ENCODE measurements at regions not wholly inside any gene's neighbourhood (a gene's known extent, or its start where the extent isn't known, plus 50 kb on each side); places are given as distances from the start of the nearest gene placed in this dataset.

DNA sequence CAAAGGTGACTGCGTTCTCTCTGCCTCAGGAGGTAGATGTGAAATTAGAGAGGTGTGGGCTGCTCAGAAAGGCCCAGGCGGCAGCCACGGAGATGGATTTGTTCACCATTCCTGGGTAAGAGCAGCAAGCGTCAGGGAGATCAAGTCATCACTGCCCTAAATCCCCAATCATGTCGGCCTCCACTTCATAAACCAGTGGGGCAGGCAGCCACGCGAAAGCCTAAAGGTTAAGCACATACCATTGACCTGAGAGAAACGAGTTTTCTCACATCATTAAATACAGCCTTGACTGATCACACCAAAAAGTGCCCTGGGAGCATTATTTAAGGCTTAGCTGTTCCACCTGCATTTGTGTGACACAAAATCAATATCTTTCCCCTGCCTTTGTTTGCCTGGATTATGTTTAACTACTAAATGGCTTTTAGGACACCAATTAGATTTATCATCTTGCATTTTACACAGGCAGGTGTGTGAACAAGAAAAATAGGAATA lies 50.7 kb upstream of the FOXB1 start:
- Histone ChIP-seq H3K4me3 (no peak overlapping the region), H3K36me3 (no peaks in the 10 kb centered on the region), H3K4me1 (no peaks in the 10 kb centered on the region), H3K27me3 (replicated peaks in 1 of 7) (peaks cover 0 to 12% (median 0%) of the 10 kb centered on the region in 7 donors), H3K27ac (no peak overlapping the region), H3K9me3 (peaks cover 0 to 18% (median 10%) of the 10 kb centered on the region in 8 donors)
- WGBS, 5 donors = 38 to 69% (median 61%) methylated on average over 8 of the region's 8 CpGs
- intact Hi-C loops (cut with DNase I; ENCODE audit: low total_unique reads) = no loop called here
- TF ChIP-seq POLR2AphosphoS5 (IDR thresholded peaks at IDR 0.05) (no peak), POLR2A (IDR thresholded peaks at IDR 0.05) (no peak)
- TF ChIP-seq, protein P1, sequence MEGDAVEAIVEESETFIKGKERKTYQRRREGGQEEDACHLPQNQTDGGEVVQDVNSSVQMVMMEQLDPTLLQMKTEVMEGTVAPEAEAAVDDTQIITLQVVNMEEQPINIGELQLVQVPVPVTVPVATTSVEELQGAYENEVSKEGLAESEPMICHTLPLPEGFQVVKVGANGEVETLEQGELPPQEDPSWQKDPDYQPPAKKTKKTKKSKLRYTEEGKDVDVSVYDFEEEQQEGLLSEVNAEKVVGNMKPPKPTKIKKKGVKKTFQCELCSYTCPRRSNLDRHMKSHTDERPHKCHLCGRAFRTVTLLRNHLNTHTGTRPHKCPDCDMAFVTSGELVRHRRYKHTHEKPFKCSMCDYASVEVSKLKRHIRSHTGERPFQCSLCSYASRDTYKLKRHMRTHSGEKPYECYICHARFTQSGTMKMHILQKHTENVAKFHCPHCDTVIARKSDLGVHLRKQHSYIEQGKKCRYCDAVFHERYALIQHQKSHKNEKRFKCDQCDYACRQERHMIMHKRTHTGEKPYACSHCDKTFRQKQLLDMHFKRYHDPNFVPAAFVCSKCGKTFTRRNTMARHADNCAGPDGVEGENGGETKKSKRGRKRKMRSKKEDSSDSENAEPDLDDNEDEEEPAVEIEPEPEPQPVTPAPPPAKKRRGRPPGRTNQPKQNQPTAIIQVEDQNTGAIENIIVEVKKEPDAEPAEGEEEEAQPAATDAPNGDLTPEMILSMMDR (IDR thresholded peaks at IDR 0.05 in 8 of 11, conservative IDR thresholded peaks at IDR 0.05 in 3 of 11) = no peak
- no peak for DNase-seq

DNA sequence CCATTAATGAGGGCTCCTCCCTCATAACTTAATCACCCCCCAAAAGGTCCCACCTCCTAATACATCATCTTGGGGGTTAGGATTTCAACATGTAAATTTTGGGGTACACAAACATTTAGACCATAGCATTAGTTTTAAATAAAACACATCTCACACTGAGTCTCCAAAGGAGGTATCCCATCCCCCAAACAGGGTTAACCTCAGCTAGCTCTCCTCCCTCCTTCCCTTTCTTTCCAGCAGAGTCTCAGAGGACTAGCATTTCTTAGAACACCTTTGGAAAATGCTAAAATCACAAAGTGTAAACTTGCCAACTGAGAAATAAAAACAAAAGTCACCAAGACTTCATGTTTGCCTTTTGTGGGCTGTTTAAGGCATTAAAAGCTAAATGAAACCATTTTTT lies 51.2 kb upstream of the FOXB1 start:
- intact Hi-C loops (cut with DNase I; ENCODE audit: low total_unique reads) = no loop called here
- TF ChIP-seq, protein P1 (IDR thresholded peaks at IDR 0.05 in 8 of 11, conservative IDR thresholded peaks at IDR 0.05 in 3 of 11) = no peak
- no peak for TF ChIP-seq POLR2A (IDR thresholded peaks at IDR 0.05)
- TF ChIP-seq POLR2AphosphoS5 (IDR thresholded peaks at IDR 0.05) = no peak
- H3K4me1 ChIP-seq = no peaks in the 10 kb centered on the region
- peaks cover 0 to 13% (median 6%) of the 10 kb centered on the region in 8 donors for H3K9me3 ChIP-seq
- peaks cover 0 to 12% (median 0%) of the 10 kb centered on the region in 7 donors for H3K27me3 ChIP-seq (replicated peaks in 1 of 7)
- no peak overlapping the region for H3K4me3 ChIP-seq
- no peak for DNase-seq
- H3K27ac ChIP-seq = no peak overlapping the region
- H3K36me3 ChIP-seq = no peaks in the 10 kb centered on the region

DNA sequence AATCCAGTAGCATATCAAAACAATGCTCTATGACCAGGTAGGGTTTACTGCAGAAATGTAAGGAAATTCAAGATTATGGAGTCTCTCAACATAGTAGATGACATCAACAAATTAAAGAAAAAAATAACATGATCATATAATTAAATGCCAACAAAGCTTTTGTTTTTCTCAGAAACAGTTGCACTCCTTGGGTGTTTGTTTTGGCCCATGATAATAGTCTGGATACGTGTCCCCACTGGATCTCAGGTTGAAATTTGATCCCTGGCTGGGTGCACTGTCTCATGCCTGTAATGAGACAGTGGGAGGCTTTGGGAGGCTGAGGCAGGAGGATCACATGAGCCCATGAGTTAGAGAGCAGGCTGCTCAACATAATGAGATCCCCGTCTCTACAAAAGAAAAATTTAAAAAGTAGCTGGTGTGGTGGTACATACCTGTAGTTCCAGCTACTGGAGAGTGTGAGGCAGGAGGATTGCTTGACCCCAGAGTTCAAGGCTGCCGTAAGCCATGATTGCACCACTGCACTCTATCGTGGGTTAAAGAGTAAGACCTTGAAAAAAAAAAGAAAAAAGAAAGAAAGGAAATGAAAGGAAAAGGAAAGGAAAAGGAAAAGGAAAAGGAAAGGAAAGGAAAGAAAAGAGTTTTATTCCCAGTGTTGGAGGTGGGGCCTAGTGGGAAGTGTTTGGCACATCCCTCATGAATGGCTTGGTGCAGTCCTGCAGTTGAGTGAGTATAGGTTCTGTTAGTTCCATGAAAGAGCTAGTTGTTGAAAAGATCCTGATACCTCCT lies 53.3 kb upstream of the FOXB1 start:
- no peak for TF ChIP-seq POLR2AphosphoS5 (IDR thresholded peaks at IDR 0.05)
- TF ChIP-seq, protein P1 (IDR thresholded peaks at IDR 0.05 in 8 of 11, conservative IDR thresholded peaks at IDR 0.05 in 3 of 11) = no peak
- TF ChIP-seq POLR2A (IDR thresholded peaks at IDR 0.05) = no peak
- intact Hi-C loops (cut with DNase I; ENCODE audit: low total_unique reads) = no loop called here

DNA sequence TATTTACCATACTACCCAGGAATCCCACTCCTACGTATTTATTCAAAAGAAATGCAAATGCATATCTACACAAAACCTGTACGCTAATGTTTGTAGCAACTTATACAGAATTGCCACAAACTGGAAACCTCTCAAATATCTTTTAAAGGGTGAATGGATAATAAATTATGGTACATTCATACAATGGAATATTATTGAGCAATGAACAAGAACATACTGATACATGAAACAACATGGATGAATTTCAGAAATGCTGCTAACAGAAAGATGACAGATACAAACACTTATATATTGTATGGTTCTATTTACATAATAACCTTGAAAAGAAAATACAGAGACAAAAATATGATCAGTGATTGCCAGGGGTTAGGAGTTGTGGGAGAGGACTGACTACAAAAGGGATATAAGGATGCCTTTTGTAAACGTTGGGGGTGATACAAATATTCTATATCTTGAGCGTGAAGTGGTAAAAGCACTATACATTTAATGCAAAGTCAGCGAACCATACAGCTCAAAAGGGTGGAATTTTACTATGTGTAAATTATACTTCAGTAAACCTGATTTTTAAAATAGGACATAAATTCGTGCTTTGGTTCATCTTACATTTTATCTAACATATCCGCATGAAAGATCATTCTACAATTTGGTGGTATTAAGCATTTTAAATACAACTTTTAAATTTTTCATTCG lies 55.0 kb upstream of the FOXB1 start:
- Histone ChIP-seq H3K4me1 (no peaks in the 10 kb centered on the region), H3K36me3 (no peaks in the 10 kb centered on the region), H3K4me3 (no peak overlapping the region), H3K9me3 (no peaks in the 10 kb centered on the region), H3K27me3 (replicated peaks in 1 of 7) (peaks cover 0 to 10% (median 0%) of the 10 kb centered on the region in 7 donors), H3K27ac (no peak overlapping the region)
- intact Hi-C loops (cut with DNase I; ENCODE audit: low total_unique reads) = no loop called here
- WGBS, 5 donors = 87 to 92% (median 90%) methylated on average over 8 of the region's 8 CpGs
- DNase-seq = no peak
- TF ChIP-seq POLR2A (IDR thresholded peaks at IDR 0.05) (no peak), POLR2AphosphoS5 (IDR thresholded peaks at IDR 0.05) (no peak)
- TF ChIP-seq, protein P1 (IDR thresholded peaks at IDR 0.05 in 8 of 11, conservative IDR thresholded peaks at IDR 0.05 in 3 of 11) = no peak

More for the DNA sequence above, 53.3 kb upstream of the FOXB1 start:
- no peaks in the 10 kb centered on the region for H3K36me3 ChIP-seq
- H3K9me3 ChIP-seq = peaks cover 0 to 6% (median 1%) of the 10 kb centered on the region in 8 donors
- H3K27ac ChIP-seq = no peak overlapping the region
- no peaks in the 10 kb centered on the region for H3K4me1 ChIP-seq
- WGBS, 5 donors = 67 to 76% (median 76%) methylated on average over 4 of the region's 4 CpGs
- H3K27me3 ChIP-seq (replicated peaks in 1 of 7) = peaks cover 0 to 7% (median 0%) of the 10 kb centered on the region in 7 donors
- DNase-seq = no peak
- H3K4me3 ChIP-seq = no peak overlapping the region

All from spleen (tissue), 11 donors.